Bronchial epithelial cell (primary cell): ENCODE measurements at regions not wholly inside any gene's neighbourhood (a gene's known extent, or its start where the extent isn't known, plus 50 kb on each side); places are given as distances from the start of the nearest gene placed in this dataset.
A peak's percentile ranks its signal among the peaks of the same experiment; 100 is the strongest.

Source experiments
- DNase-seq: peaks from one replicate; pipeline ENCODE4 v3.0.0-alpha.2; 2010; ENCODE audit warnings: low read depth
- FAIRE-seq: peaks from 2 replicates; lab custom pipeline; 2011; peaks lifted over from hg19 to GRCh38; lab: Jason Lieb, UNC
- H3K27me3 ChIP-seq: 2 replicates; pipeline ENCODE4 v1.5.1; 2011; ENCODE audit warnings: low read length; ENCODE audit not compliant: control insufficient read depth, insufficient read depth
- H3K36me3 ChIP-seq: 2 replicates; pipeline ENCODE4 v1.5.1; 2011; ENCODE audit warnings: low read length; ENCODE audit not compliant: control insufficient read depth, insufficient read depth
- H3K4me3 ChIP-seq: 2 replicates; pipeline ENCODE4 v1.5.1; 2011; ENCODE audit warnings: mild to moderate bottlenecking, low read depth, low read length, control low read depth
- TF ChIP-seq, protein P1 (sequence below): IDR thresholded peaks from 2 replicates; pipeline ENCODE4 v1.5.1; 2011; ENCODE audit warnings: mild to moderate bottlenecking, moderate library complexity, low read length, control low read depth, inconsistent platforms; ENCODE audit not compliant: insufficient read depth, severe bottlenecking

DNA sequence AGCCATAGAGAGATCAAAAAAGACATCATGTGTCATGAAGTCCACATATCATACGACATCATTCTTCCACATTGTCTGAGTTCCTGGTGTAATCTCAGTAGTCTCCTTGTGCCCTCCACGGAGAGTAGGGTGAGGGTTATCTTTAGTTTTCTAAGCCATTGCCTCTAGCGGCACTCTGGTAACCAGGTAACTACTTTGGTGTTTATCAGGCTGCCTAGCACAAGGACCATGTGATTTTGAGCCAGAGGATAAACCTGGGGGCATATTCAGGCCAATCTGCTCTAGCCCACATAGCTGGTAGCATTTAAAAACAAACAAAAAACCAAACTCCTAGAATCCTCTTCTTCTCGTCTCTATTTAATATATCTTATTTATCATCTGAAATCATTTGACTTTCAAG, 147.4 kb downstream of the GDAP2 start:
- Histone ChIP-seq H3K36me3 (no peaks in the 10 kb centered on the region), H3K4me3 (no peak overlapping the region), H3K27me3 (peaks cover 3% of the 10 kb centered on the region)
- DNase-seq (no peak), FAIRE-seq (no peak)
- TF ChIP-seq, protein P1, sequence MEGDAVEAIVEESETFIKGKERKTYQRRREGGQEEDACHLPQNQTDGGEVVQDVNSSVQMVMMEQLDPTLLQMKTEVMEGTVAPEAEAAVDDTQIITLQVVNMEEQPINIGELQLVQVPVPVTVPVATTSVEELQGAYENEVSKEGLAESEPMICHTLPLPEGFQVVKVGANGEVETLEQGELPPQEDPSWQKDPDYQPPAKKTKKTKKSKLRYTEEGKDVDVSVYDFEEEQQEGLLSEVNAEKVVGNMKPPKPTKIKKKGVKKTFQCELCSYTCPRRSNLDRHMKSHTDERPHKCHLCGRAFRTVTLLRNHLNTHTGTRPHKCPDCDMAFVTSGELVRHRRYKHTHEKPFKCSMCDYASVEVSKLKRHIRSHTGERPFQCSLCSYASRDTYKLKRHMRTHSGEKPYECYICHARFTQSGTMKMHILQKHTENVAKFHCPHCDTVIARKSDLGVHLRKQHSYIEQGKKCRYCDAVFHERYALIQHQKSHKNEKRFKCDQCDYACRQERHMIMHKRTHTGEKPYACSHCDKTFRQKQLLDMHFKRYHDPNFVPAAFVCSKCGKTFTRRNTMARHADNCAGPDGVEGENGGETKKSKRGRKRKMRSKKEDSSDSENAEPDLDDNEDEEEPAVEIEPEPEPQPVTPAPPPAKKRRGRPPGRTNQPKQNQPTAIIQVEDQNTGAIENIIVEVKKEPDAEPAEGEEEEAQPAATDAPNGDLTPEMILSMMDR, result no peak

- FAIRE-seq (no peak), DNase-seq (no peak)
- Histone ChIP-seq H3K27me3 (peaks cover 4% of the 10 kb centered on the region), H3K4me3 (no peak overlapping the region), H3K36me3 (no peaks in the 10 kb centered on the region)
- TF ChIP-seq, protein P1, result no peak
These were observed 145.6 kb downstream of the GDAP2 start for GRCh38 chr1:117783606-117784396.

- FAIRE-seq, result no peak
- Histone ChIP-seq H3K4me3 (no peak overlapping the region), H3K36me3 (no peaks in the 10 kb centered on the region), H3K27me3 (peaks cover 1% of the 10 kb centered on the region)
- TF ChIP-seq, protein P1, result no peak
- no peak for DNase-seq
These were observed 141.4 kb downstream of the GDAP2 start for GRCh38 chr1:117788014-117788413.

- FAIRE-seq (no peak), DNase-seq (no peak)
- TF ChIP-seq, protein P1, result no peak
- Histone ChIP-seq H3K36me3 (no peaks in the 10 kb centered on the region), H3K27me3 (no peaks in the 10 kb centered on the region), H3K4me3 (no peak overlapping the region)
These were observed 136.0 kb downstream of the GDAP2 start for GRCh38 chr1:117793413-117793812.

DNA sequence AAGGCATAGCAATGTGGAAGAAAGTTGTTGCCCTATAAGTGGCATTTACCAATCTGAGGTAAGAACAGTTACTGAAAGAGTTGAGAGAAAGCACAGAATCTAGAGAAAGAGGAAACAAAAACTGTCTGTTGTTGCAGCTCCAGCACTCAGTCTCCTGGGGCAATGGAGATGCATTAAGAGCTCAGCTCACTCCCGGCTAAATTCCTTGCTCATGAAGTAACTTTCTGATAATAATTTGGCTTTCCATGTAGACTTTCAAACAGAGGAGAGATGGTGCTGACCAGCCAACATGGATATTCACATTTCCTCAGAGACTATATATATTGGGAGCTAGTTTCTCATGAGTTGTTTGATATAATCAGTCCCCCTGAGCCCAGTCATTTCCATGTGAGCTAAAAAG, 135.3 kb downstream of the GDAP2 start:
- TF ChIP-seq, protein P1, result no peak
- no peak overlapping the region for H3K4me3 ChIP-seq
- no peaks in the 10 kb centered on the region for H3K27me3 ChIP-seq
- H3K36me3 ChIP-seq, result no peaks in the 10 kb centered on the region
- no peak for FAIRE-seq
- no peak for DNase-seq

- no peaks in the 10 kb centered on the region for H3K36me3 ChIP-seq
- no peak overlapping the region for H3K4me3 ChIP-seq
- FAIRE-seq, result no peak
- TF ChIP-seq, protein P1, result no peak
- DNase-seq, result peak; percentile 98
- no peaks in the 10 kb centered on the region for H3K27me3 ChIP-seq
These were observed 134.2 kb downstream of the GDAP2 start for GRCh38 chr1:117795190-117795589.
